ENCODE measurements at regions not wholly inside any gene's neighbourhood (a gene's known extent, or its start where the extent isn't known, plus 50 kb on each side); places are given as distances from the start of the nearest gene placed in this dataset.
"Not testable (repeated sequence)": the region's sequence is repeated elsewhere in the genome, so short reads cannot be mapped to it uniquely, and the experiment has no call there.

DNA sequence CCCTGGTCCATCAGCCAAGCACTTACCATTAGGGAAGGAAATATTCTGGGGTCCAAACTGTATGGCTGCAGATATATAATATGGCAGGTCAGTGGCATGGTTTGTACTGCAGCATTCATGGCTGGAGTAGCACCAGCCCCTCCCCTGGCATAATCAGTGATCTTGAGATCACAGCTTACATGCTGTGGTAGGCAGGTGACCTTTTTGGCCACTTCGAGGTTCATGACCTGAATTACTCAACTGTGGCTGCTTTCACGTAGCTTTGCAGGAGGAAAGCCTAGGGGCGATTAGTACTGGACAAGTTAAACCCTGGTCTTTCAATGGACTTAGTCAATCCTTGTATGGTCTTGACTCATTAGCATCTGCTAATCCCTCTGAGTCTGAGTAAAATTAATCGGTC lies 169.8 kb downstream of the SPRY2 start:
- DNase-seq: no peak

DNA sequence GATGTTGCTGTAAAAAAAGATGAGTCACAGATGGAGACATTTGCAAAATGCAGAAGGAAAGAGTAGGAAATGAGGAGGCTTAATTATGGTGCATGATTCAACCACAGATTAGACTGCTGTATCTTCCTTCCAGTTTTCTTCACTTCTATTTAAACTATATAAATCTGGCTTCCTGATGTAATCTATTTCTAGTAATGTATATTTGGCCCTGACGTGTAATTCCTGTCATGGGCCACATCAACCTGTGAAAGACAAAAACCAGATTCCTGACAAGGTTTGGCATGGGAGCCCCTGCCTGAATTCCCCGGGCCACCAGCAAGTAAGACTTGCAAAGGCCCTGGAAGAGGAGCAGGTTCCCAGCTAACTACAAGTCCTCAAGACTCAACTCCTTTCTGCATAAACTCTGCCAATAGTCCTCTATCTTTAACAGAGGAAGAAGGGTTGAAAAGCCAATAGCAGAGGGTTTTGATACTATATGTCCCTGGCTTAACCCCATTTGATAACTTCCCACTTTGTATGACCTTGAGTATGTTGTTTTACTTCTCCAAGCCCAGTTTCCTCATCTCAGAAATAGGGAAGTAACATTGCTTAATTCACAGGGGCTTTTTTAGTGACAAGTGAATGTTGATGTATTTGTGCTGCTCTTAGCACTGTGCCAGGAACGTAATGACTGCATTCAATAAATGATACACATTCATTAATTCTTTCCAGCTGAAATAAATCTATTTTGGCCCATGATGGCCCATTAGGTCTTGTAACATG lies 172.7 kb downstream of the SPRY2 start:
- no peak for DNase-seq

DNA sequence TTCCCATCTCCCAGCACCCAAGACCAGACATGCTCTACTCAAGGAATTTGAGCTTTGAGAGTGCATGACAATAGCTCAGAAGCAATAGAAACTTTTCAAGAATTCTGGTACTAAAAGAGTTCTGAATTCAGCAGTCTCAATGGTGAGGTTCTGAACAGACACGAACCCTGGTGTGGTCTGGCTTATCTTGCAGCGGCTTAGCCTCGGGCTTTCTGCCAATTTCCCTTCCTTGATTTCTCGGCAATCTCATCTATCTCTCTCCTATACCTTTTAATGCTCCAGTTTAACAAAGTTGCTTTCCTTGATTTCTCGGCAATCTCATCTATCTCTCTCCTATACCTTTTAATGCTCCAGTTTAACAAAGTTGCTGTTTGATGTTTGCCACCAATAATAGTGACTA lies 174.6 kb downstream of the SPRY2 start:
- DNase-seq: no peak

- no peak for DNase-seq
Measured at GRCh38 chr13:80164462-80164861, 176.5 kb downstream of the SPRY2 start.

GRCh38 chr13:80161896-80162295 lies 179.0 kb downstream of the SPRY2 start:
- no peak for DNase-seq

GRCh38 chr13:80161219-80161618 lies 179.7 kb downstream of the SPRY2 start:
- DNase-seq: no peak

DNA sequence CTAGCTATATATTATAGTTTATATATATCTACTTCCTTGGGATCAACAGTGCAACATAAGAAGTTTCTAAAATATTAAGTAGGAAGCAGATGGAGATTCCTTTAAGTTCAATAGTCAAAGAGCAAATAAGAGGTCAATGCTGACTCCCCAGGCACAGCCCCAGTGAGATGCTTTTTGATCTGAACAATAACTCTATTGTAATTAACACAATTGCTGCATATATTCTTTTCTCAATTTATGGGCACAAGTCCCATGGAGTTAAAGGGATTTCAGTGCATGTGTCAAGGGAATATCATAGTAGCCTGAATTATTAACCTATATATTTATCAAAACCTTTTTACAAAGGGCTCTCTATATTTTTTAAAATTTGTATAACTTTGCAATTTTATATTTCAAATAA lies 180.8 kb downstream of the SPRY2 start:
- no peak for DNase-seq

DNA sequence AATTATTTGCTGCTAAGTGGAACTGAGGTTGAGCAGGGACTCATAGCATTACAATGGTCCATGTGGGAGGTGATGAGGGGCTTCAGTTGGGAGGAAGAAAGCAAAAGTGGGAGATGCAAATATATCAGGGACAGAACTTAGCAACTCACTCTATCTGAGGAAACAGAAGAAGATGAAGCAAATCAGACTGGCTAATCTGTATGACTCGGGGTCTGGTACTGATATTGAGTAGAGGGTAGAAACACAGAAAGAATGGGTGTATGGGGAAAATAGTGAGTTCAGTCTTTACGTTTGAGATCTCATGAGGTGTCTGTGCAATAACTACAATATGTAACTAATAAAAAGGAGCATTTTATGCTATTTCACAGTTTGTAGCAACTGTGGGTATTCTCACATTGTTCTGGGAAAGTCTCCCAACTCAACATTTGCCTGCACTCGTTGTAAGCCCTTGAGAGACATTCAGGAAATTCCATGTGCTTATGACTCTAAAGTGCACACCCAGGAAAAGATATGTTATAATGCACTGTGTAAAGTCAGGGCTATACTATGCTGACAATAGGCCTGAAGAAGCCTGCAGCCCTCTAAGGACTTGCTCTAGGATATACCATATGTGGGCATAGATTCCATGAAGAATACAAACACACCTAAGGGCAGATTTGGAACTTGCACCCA lies 183.5 kb downstream of the SPRY2 start:
- DNase-seq: no peak

GRCh38 chr13:80152142-80152541 lies 188.8 kb downstream of the SPRY2 start:
- DNase-seq: not testable (repeated sequence)

DNA sequence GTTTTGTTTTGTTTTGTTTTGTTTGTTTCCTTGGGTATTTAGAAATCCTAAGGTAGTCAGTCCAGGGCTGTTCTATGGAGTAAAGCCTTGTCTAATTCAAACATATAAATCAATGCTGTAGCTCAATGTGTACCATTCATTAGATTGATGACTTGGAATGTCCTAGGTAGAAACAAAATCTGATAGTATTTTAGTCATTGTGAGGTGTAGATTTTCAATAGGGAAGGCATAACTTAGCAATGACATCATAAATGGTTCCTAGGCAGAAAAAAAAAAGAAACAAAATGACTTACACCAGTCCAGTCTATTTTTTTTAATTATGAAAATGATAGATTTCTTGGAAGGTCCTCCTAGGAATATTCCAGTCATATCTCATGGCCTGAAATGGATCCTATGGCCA lies 189.9 kb downstream of the SPRY2 start:
- DNase-seq: no peak

- DNase-seq: no peak
Measured at GRCh38 chr13:80149736-80150135, 191.2 kb downstream of the SPRY2 start.

DNA sequence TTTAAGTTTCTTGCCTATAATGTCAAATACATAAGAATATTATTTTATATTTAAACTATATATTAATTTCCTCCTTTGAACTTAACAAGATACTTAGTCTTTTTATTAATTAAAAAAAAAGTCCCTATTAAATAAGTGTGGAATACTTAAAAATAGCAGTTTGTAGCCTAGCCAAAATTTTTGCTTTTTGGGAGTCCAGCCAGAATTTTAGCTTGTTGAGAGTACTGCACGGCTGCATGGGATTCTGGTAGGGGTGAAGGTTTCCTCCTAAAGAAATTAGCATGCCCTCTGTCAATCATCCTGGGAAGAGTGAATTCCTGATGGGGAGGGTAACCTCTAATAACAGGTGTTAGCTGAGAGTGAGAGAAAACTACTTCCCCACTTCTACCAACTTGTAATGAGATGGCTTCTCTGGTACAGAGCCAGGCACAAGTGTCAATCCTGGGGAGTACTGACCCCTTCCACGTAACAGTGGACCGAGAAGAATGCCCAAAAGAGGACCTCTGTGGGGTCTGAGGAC lies 195.7 kb downstream of the SPRY2 start:
- no peak for DNase-seq

GRCh38 chr13:80144493-80144892 lies 196.4 kb downstream of the SPRY2 start:
- no peak for DNase-seq

DNA sequence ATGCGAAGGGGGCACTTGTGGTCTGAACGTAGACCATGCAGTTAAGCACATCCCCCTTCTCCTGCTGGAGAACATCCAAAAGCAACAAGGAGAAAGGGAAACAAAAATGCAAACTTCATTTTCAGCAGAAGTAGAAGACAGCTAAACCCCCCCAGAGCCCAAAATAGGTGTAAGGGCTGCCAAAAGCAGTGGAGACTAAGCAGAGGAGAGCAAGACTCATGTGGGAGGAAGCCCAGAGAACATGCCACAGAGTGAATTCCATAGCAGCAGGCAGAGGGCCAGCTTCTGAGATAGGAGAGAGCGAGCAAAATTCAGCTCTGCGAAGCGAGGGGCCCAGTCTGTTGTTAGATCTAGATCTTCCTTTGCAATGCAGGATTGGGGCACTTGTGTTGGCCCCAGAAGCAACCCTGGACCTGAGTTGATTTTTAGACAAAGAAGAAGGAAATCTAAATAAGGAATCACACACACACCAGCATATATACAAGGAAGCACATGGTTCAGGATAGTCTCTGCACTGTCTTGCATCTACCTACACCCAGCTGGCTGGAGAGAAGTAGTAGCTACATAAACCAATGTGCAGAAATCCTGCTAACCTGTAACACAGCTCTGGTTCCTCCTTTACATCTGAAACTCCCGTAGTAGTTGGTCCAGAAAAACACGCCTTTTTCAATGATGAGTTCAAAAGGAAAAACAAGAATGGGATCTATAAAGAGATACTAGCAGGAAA lies 199.6 kb downstream of the SPRY2 start:
- DNase-seq: no peak

- no peak for DNase-seq
Measured at GRCh38 chr13:80140685-80141084, 200.2 kb downstream of the SPRY2 start.

- DNase-seq: no peak
Measured at GRCh38 chr13:80139196-80139595, 201.7 kb downstream of the SPRY2 start.

GRCh38 chr13:80137994-80138393 lies 202.9 kb downstream of the SPRY2 start:
- no peak for DNase-seq

DNA sequence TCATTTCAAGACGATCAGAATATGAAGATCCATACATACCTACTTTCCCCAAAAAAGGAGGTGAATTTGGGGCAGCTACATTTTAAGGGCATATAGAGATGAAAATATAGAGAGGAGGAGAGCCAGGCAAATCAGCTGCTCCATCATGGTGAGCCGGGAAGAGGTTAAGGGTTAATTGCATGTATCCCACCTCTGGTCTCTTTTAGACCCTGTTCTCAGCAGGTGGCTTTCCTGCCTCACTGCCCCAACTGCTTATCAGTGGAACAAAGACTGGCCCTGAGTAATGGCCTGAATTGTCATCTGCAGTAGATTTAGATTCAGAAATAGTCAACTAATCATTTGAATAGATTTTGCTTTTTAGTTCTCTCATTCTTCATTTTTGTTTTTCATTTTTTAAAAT lies 206.6 kb downstream of the SPRY2 start:
- no peak for DNase-seq

- no peak for DNase-seq
Measured at GRCh38 chr13:80133631-80134261, 207.2 kb downstream of the SPRY2 start.

DNA sequence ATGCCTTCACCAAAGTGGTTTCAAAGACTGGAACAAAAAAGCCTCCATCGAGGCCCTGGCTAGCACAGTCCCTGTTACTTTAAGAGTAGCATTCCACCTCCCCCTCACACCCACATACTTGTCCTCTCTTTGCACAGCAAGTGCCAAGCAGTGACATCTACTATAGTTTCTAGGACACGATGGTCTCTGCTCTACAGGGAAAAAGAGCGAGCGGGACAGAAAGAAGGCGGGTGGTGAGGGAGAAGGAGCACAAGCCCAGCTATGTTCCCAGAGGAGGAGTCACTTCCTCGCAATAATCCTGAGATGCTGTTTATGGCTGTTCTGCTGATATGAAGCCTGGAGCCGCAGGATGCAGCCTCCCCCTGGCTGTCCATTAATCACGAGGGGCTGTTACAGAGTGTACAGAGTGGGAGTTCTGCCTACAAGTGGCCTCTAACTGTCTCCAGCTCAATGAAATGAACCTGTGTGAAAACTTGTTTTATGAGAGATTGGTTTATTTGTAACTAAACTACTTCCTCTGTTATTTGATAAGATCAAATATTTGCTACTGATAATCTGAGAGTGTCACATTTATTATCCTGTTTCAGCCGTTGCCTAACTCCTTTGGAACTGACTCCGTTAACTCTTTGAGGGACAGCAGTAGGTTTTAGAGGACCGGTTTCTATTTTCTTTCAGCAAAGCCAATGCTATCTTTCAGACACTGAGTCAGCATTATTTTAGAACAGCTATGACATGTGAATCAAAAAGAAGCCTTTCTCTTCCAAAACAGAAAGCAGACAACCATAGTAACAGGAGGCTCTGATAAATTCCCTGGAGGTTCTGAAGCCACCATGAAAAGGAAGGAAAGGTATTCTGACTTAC lies 208.0 kb downstream of the SPRY2 start:
- DNase-seq: peak in 1 of 2 experiments; percentile 9

DNA sequence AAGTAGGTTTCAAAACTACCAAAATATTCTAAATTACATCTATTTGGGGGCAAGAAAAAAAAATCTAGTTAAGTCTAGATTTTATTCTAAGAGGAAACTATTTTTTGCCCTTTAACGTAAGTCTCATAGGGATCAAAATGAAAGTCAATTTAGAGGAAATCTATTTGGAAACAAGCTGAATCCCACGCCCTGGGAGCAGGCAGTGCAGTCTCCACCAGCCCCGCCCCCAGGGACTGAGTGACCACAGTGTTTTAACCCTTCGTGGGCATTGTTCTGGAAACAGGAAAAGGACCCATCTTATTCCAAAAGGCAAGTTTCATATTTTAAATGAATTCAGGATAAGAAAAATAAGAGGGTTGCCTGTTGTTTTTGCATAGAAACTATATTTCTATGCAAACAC lies 209.7 kb downstream of the SPRY2 start:
- DNase-seq: no peak

DNA sequence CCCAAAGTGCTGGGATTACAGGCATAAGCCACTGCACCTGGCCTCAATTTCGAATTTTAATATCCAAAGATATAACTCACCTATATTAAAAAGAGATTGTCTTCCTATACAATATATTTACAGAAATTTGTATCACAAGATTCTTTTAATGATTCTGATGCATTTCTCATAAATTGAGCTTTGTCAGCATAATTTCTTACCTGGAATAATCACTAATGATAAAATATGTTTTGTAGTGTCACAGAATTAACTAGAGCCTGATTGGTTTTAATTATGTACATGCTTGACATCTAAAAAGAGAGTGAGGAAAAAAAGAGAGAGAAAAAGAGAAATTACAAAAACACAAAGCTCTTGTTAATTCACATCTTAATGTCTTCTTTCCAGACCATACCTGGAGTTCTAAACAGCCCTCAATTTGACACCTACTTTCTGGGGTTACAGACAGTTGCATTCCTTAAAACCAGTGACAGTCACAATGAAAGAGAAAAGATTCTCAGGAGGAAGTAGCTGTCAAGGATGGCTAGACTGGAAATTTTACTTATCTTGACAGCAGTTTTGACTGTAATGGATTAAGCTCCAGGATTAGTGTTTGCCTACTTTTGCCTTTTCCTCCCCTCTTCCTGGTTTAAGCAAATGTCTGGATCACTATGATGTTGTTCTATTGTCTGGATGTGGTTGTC lies 214.4 kb downstream of the SPRY2 start:
- DNase-seq: no peak
